SK-N-SH treated with all-trans-retinoic acid at 6 μM for 48 hours (cell line): ENCODE measurements at regions not wholly inside any gene's neighbourhood (a gene's known extent, or its start where the extent isn't known, plus 50 kb on each side); places are given as distances from the start of the nearest gene placed in this dataset.

Source experiments
- ARNTL ChIP-seq: fragments of 450-650 bp; formaldehyde crosslinking; IDR thresholded peaks from 2 replicates; pipeline ENCODE4 v1.5.0; 2020; ENCODE audit warnings: low read depth, mild to moderate bottlenecking, moderate library complexity, borderline replicate concordance
- CSDC2 ChIP-seq: fragments of 250-450 bp; sonication (Bioruptor Pico); IDR thresholded peaks from 2 replicates; pipeline ENCODE4 v1.5.0; 2020; ENCODE audit warnings: mild to moderate bottlenecking, moderate library complexity
- TF ChIP-seq, protein P1 (sequence below): fragments of 250-450 bp; sonication (Bioruptor Pico); IDR thresholded peaks from 2 replicates; pipeline ENCODE4 v1.5.1; 2020; ENCODE audit warnings: low read depth, mild to moderate bottlenecking, moderate library complexity

DNA sequence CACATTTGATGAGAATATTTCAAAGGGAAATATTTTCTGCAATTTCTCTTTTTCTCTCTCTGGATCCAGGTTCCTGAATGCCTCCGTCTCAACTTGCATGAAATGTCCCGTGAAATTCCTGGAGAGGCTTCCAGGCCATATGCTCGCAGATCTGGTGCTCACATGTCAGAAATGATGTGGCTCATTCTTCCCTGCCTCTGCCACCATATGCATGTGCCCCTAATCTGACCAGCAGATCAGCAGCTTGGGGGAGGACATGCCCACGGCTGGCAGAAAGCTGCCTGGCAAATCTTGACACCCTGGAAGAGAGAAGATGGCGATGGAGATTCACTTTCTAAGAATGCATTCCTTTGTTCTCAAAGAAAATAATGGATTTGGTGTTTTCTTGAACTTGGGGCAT lies 490.7 kb downstream of the RPS24 start:
- TF ChIP-seq CSDC2 (CRISPR knock-in tag) (no peak), ARNTL (no peak)
- TF ChIP-seq, protein P1, sequence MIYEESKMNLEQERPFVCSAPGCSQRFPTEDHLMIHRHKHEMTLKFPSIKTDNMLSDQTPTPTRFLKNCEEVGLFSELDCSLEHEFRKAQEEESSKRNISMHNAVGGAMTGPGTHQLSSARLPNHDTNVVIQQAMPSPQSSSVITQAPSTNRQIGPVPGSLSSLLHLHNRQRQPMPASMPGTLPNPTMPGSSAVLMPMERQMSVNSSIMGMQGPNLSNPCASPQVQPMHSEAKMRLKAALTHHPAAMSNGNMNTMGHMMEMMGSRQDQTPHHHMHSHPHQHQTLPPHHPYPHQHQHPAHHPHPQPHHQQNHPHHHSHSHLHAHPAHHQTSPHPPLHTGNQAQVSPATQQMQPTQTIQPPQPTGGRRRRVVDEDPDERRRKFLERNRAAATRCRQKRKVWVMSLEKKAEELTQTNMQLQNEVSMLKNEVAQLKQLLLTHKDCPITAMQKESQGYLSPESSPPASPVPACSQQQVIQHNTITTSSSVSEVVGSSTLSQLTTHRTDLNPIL (CRISPR knock-in tag) = no peak
